Left ventricle myocardium inferior (tissue), 1 donor: ENCODE measurements at regions not wholly inside any gene's neighbourhood (a gene's known extent, or its start where the extent isn't known, plus 50 kb on each side); places are given as distances from the start of the nearest gene placed in this dataset.

Experiments used
- DNase-seq: peaks from one replicate; pipeline ENCODE4 v3.0.0-alpha.2; 2020
- H3K27ac ChIP-seq: fragments of 200-600 bp; replicated peaks from 2 replicates; pipeline ENCODE4 v1.8.0; 2021
- H3K27me3 ChIP-seq: fragments of 200-600 bp; 2 replicates; pipeline ENCODE4 v1.8.0; 2021; ENCODE audit warnings: low read depth
- H3K36me3 ChIP-seq: fragments of 200-600 bp; 2 replicates; pipeline ENCODE4 v1.8.0; 2021
- H3K4me1 ChIP-seq: fragments of 200-600 bp; 2 replicates; pipeline ENCODE4 v1.8.0; 2021
- H3K4me3 ChIP-seq: fragments of 200-600 bp; 2 replicates; pipeline ENCODE4 v1.8.0; 2021; ENCODE audit warnings: mild to moderate bottlenecking, moderate library complexity
- H3K9me3 ChIP-seq: fragments of 200-600 bp; replicated peaks from 2 replicates; pipeline ENCODE4 v1.8.0; 2021
- intact Hi-C: fragments of 100-400 bp; cut with micrococcal nuclease; formaldehyde crosslinking; loops from one replicate; pipeline ENCODE4 v1.11.0; 2022
- TF ChIP-seq, protein P1 (sequence below): fragments of 200-600 bp; IDR thresholded peaks from 2 replicates; pipeline ENCODE4 v1.8.0; 2021; ENCODE audit warnings: antibody characterized with exemption, mild to moderate bottlenecking, borderline replicate concordance
- donor health status: DM: no; HTN: yes; CAD: no; lungs with severe emphysema.

DNA sequence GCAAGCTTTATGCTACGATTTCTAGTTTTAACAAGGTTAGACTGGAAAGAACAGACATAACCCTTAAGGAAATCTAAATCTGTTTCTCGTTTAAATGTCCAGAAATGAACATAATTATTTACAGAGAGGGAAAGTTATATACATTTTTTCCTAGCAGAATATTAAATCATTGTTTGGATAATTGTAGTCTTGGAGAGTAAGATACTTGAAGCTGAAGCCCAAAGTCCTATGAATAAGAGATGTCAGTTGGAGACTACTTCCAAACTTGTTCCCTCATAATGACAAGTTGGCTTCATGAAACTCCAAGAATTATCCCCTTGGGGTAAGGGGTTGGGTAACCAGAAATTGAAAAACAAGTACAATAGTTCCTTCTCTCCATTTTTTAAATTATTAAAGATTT is 911.1 kb upstream of the MAN1A1 start:
- H3K36me3 ChIP-seq, result no peaks in the 10 kb centered on the region
- TF ChIP-seq, protein P1, sequence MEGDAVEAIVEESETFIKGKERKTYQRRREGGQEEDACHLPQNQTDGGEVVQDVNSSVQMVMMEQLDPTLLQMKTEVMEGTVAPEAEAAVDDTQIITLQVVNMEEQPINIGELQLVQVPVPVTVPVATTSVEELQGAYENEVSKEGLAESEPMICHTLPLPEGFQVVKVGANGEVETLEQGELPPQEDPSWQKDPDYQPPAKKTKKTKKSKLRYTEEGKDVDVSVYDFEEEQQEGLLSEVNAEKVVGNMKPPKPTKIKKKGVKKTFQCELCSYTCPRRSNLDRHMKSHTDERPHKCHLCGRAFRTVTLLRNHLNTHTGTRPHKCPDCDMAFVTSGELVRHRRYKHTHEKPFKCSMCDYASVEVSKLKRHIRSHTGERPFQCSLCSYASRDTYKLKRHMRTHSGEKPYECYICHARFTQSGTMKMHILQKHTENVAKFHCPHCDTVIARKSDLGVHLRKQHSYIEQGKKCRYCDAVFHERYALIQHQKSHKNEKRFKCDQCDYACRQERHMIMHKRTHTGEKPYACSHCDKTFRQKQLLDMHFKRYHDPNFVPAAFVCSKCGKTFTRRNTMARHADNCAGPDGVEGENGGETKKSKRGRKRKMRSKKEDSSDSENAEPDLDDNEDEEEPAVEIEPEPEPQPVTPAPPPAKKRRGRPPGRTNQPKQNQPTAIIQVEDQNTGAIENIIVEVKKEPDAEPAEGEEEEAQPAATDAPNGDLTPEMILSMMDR, result no peak

DNA sequence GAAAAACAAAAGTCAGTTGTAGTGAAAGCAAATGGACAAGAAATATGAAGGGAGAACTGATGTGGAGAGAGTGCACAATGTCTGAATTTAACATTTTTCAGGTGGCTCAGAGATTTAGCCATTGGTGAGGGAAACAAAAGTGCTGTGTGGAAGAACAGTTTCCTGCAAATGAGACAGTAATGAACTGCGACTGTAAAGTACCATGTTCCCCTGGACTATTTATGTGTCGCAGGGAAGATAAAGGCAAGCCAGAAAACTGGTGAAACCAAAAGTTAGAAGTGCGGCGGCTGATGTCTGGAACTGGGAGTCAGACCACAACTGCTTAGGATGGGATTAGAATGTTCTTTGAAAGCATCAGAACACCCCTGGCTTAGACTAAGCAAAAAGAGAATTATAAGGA is 905.1 kb upstream of the MAN1A1 start:
- Histone ChIP-seq H3K27ac (no peak overlapping the region), H3K4me3 (no peak overlapping the region), H3K36me3 (no peaks in the 10 kb centered on the region), H3K9me3 (peaks cover 6% of the 10 kb centered on the region), H3K27me3 (no peaks in the 10 kb centered on the region), H3K4me1 (no peaks in the 10 kb centered on the region)
- intact Hi-C loops, result no loop called here
- no peak for DNase-seq
- TF ChIP-seq, protein P1, result no peak

More for the DNA sequence above, 911.1 kb upstream of the MAN1A1 start:
- no peak for DNase-seq
- no peak overlapping the region for H3K4me3 ChIP-seq
- H3K9me3 ChIP-seq, result peaks cover 5% of the 10 kb centered on the region
- intact Hi-C loops, result no loop called here
- H3K27ac ChIP-seq, result no peak overlapping the region
- H3K4me1 ChIP-seq, result no peaks in the 10 kb centered on the region
- no peaks in the 10 kb centered on the region for H3K27me3 ChIP-seq

DNA sequence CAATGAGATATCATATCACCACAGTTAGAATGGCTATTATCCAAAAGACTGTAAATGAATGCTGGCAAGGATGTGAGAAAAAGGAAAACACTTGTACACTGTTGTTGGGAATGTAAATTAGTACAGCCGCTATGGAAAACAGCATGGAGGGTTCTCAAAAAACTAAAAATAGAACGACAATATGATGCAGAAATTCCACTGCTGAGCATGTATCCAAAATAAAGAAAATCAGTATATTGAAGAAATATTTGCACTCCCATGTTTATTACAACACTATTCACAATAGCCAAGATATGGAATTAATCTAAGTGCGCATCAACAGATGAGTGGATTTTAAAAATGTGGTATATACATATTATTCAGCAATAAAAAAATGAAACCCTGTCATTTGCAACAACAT is 898.9 kb upstream of the MAN1A1 start:
- Histone ChIP-seq H3K27me3 (no peaks in the 10 kb centered on the region), H3K9me3 (peaks cover 12% of the 10 kb centered on the region), H3K36me3 (no peaks in the 10 kb centered on the region), H3K4me1 (no peaks in the 10 kb centered on the region), H3K27ac (no peak overlapping the region), H3K4me3 (no peak overlapping the region)
- TF ChIP-seq, protein P1, result no peak
- DNase-seq, result no peak
- intact Hi-C loops, result no loop called here

DNA sequence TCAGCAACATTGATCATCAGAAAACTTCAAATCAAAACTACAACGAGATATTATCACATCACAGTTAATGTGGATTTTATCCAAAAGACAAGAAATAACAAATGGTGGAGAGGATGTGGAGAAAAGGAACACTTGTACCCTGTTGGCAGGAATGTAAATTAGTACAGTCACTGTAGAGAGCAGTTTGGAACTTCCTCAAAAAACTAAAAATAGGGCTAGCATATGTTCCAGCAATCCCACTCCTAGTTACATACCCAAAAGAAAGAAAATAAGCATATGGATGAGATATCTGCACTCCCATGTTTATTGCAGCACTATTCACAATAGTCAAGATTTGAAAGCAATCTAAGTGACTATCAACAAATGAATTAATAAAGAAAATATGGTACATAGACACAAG is 887.7 kb upstream of the MAN1A1 start:
- no peaks in the 10 kb centered on the region for H3K27me3 ChIP-seq
- TF ChIP-seq, protein P1, result no peak
- peaks cover 46% of the 10 kb centered on the region for H3K9me3 ChIP-seq
- intact Hi-C loops, result no loop called here
- no peaks in the 10 kb centered on the region for H3K36me3 ChIP-seq
- no peak for DNase-seq
- no peaks in the 10 kb centered on the region for H3K4me1 ChIP-seq
- no peak overlapping the region for H3K4me3 ChIP-seq
- H3K27ac ChIP-seq, result no peak overlapping the region

DNA sequence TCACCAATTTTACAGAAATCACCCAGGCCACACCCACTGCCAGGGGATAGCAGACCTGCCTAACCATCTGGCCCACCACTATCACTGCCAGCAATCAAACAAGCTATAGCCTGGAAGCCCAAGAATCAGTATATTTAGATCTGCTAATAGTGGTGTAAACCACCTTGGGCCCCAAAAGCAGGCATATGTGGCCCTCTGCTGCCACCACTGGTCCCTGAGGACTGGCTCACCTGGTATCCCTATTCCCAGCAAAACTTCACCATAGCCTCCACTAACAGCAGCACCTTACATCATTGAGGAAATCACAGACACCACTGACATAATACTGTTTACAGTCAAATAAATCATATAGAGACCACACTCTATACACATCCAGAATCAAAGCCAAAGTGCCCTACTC is 880.4 kb upstream of the MAN1A1 start:
- intact Hi-C loops, result no loop called here
- no peak for DNase-seq
- Histone ChIP-seq H3K9me3 (peaks cover 37% of the 10 kb centered on the region), H3K4me3 (no peak overlapping the region), H3K36me3 (no peaks in the 10 kb centered on the region), H3K4me1 (no peaks in the 10 kb centered on the region), H3K27ac (no peak overlapping the region), H3K27me3 (no peaks in the 10 kb centered on the region)
- TF ChIP-seq, protein P1, result no peak

DNA sequence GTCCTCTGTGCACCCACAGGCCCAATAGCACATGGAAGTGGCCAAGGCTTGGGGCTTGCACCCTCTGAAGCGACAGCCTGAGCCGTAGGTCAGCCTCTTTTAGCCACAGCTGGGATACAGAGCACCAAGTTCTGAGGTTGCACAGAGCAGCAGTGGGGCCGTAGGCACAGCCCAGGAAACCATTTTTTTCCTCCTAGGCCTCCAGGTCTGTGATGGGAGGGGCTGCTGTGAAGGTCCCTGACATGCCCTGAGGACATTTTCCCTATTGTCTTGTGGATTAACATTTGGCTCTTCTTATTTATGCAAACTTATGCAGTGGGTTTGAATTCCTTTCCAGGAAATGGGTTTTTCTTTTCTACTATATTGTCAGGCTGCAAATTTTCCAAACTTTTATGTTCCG is 878.7 kb upstream of the MAN1A1 start:
- no peaks in the 10 kb centered on the region for H3K36me3 ChIP-seq
- H3K27ac ChIP-seq, result no peak overlapping the region
- no peak overlapping the region for H3K4me3 ChIP-seq
- peaks cover 20% of the 10 kb centered on the region for H3K9me3 ChIP-seq
- H3K4me1 ChIP-seq, result no peaks in the 10 kb centered on the region
- no peak for DNase-seq
- TF ChIP-seq, protein P1, result no peak
- intact Hi-C loops, result no loop called here
- no peaks in the 10 kb centered on the region for H3K27me3 ChIP-seq
